Stimulated activated CD4-positive, alpha-beta T cell treated with anti-CD3 and anti-CD28 coated beads, Interleukin-2, amount 100 ng/mL, for 48 hours (primary cell): ENCODE measurements at regions not wholly inside any gene's neighbourhood (a gene's known extent, or its start where the extent isn't known, plus 50 kb on each side); places are given as distances from the start of the nearest gene placed in this dataset.

Source experiments
- DNase-seq, 2 donors: peaks; one replicate each; pipeline ENCODE4 v3.0.0-alpha.2; 2020

DNA sequence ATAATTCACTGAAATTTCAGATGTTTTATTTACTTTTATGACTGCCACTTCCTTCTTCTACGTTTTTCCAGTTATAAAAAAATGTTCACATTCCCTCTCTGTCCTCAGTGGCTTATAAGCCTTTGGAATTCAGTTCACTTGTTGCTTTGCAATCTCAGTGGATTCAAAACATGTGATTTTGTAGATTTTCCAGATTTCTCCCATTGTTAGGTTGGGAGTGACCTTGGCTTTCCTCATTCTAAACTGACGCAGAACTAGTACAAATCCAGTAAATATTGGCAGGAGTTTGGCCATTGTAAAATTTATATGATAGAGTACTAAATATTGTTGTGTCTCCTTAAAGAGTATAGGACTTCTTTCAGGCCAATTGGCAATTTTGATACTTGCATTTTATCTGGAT is 812.3 kb upstream of the ROBO1 start:
- no peak for DNase-seq

- DNase-seq = no peak
These were observed 796.6 kb upstream of the ROBO1 start for GRCh38 chr3:80564391-80564790.

DNA sequence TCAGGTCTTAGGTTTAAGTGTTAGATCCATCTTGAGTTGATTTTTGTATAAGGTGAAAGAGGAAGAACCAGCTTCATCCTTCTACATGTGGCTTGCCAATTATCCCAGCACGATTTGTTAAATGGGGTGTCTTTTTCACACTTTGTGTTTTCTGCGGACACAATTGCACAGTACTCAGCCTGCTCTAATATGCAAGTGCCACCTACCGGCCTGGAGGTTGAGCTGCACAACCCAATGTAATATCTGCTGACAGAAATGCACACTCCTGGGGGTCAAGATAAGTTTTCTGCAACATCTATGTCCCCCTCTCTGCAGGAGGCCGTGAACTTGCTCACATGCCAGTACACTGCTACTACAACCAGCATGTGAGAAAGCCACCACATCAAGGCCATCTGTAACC is 791.9 kb upstream of the ROBO1 start:
- no peak for DNase-seq

DNA sequence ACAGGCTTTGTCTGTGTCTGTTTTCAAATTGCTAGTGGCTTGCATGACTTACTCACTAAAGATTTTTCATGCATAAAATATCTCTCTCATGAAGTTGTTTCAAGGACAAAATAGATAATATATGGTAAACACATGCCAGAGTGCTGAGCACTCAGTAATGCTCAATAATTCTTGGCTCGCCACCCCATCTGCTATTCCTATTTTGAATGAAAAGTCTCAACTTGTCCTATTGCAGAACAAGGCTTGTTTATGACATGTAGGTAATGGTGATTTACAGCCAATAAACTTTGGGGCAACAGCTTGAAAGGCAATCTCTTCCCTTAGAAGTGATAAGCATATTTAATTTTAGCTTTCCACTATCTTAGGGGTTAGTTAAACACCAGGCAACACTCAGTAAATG is 789.0 kb upstream of the ROBO1 start:
- DNase-seq = no peak

DNA sequence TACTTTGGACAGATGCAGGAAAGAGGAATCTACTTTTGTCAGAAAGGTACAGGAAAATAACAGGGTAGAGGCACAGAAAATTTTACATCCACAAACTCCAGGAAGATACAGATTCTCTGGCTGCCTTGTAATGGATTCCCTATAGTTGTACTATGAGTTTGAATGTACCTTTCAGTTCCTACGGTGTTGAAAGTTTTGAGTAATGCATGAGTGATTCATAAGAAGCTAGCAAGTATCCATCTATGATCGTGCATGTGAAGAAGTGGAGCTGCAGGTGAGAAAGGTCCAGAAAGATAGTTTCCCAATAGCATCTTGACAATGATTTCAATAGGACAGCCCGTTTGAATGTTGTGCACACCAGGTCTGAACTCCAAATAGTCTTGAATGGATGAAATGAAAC is 786.5 kb upstream of the ROBO1 start:
- no peak for DNase-seq

DNA sequence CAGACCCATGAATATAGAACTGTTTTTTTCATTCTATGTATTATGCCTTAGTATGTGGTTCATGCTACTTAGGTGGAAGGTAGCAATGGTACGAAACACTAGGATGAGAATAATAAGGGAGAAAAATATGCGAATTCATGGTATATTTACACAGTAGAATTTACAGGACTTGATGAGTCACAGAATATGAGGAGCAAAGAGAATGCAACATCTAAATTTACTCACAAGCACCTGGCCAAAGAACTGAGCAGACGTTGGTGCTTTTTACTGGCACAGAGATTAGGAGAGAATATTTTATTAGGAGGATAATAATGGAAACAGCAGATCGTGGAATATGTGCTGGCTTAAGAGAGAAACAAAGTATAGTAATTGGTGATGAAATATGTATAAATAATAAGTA is 785.4 kb upstream of the ROBO1 start:
- DNase-seq = no peak

DNA sequence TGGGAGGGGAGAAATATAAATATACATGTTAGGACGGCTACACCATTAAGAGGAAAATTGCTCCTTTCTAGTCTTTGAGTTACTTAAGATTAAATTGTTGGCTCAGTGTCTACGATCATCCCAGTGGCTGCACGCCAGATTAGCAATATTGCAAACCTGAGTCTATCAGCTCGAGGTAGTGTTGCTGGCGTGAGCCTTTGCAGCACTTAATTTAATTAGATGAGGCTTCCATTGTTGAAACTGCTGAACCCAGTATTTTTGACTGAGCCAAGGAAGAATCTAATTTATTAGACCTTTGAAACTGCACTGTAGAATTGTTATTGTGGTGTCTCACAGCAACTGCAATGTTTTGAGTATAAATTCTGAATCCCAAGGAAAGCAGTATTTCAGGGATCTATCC is 782.4 kb upstream of the ROBO1 start:
- no peak for DNase-seq

DNA sequence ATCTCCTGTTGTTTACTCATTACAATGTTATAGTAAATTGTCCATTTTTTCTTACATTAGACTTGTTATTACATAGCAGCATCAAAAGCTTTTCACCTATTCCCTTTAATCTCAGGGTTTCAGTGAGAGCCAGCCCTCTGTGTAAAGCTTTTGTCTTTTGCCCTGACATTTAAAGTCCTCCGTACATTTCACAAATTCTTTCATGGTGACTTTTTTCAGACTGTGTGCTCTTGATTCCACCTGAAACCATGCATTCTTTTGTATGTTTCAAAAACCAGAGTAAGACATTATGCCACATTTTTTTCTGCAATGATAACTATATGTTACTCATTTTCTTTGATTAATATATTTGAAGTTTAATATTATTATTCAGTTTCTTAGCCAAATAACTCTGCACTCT is 781.4 kb upstream of the ROBO1 start:
- no peak for DNase-seq

DNA sequence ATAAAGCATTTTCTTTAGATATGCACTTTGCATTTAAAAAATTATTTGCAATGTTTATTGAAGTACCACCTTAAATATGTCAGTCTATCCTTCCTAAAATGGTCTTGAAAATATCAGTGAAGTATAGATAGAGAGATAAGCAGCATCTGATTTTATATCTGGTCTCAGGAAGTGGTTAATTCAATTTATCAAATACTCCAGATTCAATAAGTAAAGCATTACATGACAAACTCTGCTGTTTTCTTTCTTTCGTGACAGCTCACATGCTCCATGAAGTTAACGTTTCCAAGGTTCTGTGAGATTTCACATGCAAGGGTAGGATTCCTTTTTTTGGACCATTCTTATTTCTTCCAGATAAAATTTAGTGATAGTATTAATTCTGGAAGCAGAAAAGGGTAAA is 775.4 kb upstream of the ROBO1 start:
- DNase-seq = no peak

DNA sequence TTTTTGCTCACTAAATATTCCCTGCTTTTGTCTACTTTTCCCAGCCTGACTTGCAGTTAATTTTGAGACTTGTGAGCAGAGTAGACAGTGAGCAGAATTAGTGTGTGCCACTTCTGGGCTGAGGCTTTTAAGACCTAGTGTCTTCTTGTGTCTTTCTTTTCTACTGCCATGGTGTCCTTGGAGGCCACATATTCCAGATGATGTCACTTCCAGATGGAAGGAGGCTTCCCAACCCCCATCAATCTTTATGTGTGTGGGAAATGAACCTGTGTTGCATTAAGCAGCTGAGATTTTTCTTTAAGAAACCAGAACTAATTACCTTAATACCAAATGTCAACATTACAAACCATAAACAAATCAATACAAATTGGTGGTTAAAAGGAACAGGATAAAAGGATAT is 774.7 kb upstream of the ROBO1 start:
- DNase-seq = no peak

- no peak for DNase-seq
These were observed 769.9 kb upstream of the ROBO1 start for GRCh38 chr3:80537680-80538079.

GRCh38 chr3:80535286-80535685 is 767.5 kb upstream of the ROBO1 start:
- DNase-seq = no peak

- no peak for DNase-seq
These were observed 765.8 kb upstream of the ROBO1 start for GRCh38 chr3:80533553-80533952.

DNA sequence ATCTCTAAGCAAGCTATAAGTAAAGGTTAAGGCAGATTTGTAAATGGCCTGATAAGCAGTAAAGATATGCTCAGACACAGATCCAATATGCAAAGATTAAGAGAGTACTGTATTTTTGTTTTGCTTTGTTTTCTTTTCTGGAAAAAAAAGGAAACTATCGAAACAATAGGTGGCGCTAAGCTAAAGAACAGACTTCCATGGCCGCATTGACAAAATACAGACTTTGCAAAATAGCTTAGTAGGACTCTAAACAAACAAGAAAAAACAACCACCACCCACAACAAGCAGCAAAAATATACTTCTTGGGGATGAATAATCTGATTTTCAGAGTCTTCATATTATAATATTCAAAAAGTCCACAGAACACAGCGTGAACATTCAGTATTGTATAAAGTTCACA is 758.4 kb upstream of the ROBO1 start:
- no peak for DNase-seq

DNA sequence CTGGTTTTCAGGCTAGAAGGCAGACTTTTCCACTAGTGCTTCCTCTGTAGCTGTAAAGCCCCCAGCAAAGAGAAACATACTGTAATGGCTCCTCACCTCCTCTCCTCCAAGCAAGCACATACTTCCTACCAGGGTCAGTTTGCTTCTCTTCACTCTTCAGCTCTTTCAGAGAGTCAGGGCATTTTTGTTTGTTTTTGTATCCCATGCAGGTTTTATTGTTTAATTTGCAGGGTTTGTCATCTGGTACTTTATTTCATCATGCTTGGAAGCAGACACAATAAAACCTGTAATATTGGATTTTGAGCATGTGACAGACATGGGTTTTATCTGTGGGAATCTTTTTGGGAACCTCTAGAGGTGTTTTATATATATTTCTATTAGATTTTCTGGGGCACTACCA is 753.3 kb upstream of the ROBO1 start:
- DNase-seq = no peak

DNA sequence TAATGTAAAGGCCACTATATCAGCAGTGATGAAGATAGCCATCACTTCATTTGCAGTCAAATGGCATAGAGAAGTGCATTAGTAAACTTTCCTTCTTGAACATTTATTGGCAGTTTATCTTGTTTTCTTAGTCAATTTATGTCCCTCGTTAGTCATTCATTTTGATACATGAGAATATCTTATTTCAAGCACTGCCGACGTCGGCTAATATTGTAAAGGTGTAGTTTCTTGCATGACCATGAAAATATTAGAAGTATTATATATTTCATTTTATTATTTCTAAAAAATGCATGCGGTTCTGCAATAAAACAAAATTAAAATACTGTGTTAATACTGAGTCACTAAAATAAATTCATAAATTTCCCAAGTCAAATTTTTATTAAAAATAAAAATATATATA is 751.6 kb upstream of the ROBO1 start:
- DNase-seq = no peak

GRCh38 chr3:80496452-80496851 is 728.7 kb upstream of the ROBO1 start:
- no peak for DNase-seq

DNA sequence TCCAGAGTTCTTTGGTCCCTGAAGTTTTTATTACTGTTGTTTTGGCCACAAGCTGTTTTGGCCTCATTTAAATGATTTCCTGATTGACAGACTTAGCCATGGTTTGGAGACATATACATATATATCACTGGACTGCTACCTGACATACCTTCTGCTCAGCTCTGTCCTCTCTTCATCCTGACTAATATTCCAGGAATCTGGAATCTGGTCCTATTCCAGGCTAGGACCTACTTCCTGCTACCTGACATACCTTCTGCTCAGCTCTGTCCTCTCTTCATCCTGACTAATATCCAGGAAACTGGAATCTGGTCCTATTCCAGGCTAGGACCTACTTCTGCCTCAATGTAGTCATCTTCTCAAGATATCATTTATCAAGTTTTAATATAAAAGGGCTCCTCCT is 724.4 kb upstream of the ROBO1 start:
- DNase-seq = no peak

DNA sequence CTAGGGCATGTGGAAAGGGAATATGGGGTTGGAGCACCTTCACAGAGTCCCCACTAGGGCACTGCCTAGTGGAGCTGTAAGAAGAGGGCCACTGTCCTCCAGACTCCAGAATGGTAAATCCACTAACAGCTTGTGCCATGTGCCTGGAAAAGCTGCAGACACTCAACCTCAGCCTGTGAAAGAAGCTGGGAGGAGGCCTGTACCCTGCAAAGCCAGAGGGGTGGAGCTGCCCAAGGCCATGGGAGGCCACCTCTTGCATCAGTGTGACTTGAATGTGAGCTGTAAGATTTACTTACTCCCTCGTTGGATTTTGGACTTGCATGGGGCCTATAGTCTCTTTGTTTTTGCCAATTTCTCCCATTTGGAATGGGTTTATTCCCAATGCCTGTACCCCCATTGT is 705.2 kb upstream of the ROBO1 start:
- DNase-seq = no peak

- DNase-seq = no peak
These were observed 704.7 kb upstream of the ROBO1 start for GRCh38 chr3:80472459-80472858.

GRCh38 chr3:80470433-80470832 is 702.6 kb upstream of the ROBO1 start:
- DNase-seq = no peak

- no peak for DNase-seq
These were observed 697.9 kb upstream of the ROBO1 start for GRCh38 chr3:80465746-80466145.

DNA sequence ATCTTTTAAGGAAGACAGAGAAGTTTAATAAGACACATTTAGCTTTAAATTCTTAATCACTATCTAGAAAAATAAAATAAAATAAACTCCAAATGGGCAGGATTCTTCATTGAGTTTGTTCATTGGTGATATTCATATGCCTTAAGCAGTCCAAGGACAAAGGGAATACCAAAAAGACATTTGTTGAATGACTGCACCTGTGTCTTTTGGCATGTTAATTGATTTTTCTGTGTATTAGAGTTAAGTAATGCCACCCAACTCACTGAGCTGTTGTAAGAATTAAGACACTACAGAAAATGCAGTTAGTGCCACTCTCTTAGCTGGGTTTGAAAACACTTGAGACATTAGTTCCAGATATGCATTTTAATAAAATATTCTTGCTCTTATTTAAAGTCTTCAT is 683.6 kb upstream of the ROBO1 start:
- DNase-seq = no peak

DNA sequence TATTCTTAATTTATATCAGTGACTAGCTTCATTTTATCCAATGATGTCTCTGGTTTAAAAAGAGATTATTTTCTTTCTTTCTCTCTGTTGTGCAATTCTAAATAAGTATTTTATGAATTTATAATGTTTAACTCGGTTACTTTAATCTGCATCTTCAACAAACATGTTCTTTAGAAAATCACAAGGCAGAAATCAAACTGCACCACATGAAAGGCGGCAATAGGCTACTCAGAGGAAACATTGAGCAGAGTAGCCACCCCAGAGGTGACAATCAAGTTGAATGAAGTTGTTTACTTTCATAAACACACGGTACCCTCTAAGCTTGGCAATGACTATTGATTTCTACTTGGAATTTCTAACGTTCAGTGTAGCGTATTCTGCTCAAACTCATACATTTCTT is 677.8 kb upstream of the ROBO1 start:
- DNase-seq = no peak

GRCh38 chr3:80445053-80445452 is 677.3 kb upstream of the ROBO1 start:
- no peak for DNase-seq

GRCh38 chr3:80439490-80439889 is 671.7 kb upstream of the ROBO1 start:
- no peak for DNase-seq
